Endometrium (tissue), 2 donors: ENCODE measurements at regions not wholly inside any gene's neighbourhood (a gene's known extent, or its start where the extent isn't known, plus 50 kb on each side); places are given as distances from the start of the nearest gene placed in this dataset.

Experiments
- FAIRE-seq: peaks from 2 replicates; lab custom pipeline; 2012; peaks lifted over from hg19 to GRCh38; lab: Jason Lieb, UNC
- donor health status: control.
- donor health status: control.

DNA sequence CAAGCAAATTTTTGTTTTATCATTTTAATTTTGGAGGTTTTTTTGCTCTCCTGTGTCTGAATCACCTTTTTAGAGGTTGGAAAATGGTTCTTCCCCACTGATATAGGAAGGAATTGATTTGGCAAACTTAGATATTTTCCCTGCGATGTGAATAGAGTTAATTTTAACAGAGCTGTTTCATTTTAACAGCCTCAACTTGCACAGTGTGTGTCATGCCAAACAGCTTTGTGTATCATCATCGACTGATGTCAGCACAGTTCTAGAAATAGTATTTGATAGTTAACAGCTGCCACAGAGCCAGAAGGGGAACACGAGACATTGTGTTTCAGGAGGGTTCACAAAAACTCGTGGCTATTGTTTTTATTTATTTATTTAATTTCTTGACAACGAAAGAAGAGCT, 243.1 kb upstream of the FOXN3 start:
- no peak for FAIRE-seq

DNA sequence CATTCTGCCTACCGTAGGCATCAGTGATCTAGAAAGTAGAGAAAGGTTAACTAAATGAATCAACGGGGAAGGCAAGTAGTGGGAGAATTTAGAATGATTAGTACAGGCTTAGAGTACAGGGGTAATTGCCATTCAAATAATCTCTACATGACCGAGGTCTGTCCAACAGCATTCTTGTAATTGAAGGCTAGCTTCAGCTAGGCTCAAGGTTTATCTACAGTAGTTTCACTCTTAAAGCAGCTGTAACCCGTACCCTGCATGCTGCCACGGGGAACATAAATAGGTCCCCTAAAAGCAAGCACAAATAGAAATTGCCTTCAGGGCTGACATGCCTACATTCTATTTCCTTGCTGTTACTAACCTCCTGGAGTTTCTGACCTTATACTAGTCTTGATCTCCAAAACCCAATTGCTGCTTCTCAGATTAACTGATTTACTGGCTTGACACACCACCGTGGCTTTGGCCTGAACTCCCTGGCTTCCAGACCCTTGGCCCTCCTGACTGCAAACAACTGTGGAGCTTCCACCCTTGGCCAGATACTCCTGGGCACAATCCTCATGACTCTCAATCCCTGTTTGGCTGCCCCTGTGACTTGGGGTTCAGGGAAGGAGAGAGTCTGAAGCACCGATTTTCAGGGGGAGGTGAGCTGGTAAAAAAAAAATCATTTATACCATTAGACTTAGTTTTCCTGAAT, 242.1 kb upstream of the FOXN3 start:
- FAIRE-seq, result no peak

DNA sequence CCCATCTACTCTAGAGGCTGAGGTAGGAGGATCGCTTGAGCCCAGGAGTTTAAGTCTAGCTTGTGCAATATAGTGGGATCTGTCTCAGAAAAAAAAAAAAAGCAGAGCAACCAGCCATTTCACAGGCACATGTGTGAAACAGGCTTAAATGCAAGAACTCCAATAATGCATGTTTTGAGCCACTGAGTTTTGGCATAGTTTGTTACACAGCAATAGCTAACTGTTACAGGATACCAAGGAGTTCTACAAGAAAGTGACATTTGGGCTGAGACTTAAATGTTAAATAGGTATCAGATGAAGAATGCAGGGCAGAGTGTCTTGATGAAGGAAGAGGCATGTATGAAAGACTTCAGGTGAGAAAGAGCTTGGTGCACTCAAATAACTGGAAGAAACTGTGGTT, 240.0 kb upstream of the FOXN3 start:
- FAIRE-seq, result no peak

DNA sequence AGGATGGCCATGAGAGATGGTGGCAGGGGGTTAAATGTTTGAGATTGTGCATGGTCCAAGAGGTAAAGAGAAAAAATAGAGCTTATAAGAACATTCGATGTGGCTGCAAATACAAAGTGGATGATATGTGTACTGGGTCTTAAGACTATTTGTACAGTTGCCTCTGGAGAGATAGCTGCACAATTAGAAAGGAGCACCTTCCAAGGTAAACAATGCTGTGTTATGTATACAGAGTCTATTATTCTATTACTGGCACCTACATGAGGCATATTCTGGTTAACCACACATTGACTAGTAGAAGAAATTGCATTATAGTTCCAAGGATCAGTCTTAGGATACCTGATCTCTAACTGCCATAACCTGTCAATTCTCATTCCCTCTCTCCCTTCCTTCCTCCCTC, 238.0 kb upstream of the FOXN3 start:
- FAIRE-seq, result no peak

DNA sequence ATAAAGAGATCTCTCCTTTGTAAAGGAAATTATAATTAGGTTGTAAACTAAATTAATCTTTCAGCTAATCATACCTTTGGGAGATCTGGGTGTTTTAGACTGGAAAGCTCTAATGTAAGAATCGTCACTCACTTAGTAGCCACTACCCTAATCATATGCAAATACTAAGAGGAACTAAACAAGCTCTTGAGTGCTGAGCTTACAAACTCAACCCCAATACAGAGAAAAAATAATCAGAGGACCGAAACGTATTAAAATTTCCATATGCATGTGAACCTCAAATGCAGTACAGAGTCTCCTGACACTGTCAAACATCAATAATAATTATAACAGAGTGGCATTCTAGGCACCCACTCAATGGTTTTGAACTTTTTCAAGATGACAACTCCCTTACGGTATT, 235.3 kb upstream of the FOXN3 start:
- FAIRE-seq, result no peak

DNA sequence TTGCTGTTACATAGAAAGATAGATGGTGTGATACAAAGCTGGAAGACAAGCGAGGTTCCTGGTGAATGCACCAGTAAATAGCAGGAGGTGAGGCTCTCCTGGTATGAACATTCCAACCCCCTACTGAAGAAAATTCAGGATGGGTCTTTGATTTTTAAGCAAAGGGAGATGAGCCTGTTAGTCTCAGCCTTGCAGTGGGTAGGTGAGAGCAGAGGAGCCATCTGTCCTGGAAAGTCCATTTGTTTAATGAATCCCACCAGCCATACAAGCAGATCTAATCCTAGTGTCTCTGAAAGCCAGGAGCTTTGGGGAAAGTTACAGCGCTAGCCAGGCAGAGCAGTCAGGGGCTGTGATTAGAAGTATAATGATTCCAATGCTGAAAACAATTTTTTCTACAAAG, 234.8 kb upstream of the FOXN3 start:
- FAIRE-seq, result no peak

DNA sequence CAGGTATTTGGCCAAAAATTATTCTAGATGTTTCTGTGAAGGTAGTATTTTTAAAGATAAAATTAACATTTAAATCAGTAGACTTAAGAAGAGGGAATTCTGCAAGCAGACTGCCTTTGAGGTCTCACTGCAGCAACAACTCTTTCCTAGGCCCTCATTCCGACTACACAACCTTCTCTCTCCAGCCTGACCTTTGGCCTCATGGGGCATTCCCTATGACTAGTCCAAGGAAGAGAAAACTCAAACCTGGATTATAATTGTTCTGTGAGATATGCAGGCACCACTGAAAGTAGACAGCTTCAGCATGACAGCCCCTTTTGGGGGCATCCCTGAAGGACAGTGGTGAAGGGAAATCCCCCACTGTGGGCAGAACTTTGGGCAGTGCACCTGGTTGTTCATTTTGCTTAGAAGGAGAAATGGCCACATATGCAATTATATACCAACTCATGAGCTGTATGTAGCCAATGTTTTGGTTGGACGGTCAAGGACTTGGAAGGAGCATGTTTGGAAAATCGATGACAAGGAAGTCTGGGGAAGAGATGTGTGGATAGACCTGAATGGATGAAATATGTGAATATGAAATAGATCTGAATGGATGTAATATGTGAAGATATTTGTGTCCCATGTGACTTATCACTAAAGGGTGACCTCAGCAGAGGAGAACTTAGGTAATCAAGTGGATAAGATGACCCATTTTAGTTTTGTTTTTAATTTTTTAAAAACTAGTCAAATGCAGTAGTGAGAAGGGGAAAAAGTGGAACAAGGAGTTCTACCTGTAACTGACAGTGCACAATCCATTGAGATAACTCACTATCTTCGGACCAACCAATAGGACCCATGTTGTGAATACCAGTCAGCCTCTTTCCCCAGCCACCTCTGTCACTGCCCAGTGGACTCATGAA, 233.3 kb upstream of the FOXN3 start:
- no peak for FAIRE-seq

DNA sequence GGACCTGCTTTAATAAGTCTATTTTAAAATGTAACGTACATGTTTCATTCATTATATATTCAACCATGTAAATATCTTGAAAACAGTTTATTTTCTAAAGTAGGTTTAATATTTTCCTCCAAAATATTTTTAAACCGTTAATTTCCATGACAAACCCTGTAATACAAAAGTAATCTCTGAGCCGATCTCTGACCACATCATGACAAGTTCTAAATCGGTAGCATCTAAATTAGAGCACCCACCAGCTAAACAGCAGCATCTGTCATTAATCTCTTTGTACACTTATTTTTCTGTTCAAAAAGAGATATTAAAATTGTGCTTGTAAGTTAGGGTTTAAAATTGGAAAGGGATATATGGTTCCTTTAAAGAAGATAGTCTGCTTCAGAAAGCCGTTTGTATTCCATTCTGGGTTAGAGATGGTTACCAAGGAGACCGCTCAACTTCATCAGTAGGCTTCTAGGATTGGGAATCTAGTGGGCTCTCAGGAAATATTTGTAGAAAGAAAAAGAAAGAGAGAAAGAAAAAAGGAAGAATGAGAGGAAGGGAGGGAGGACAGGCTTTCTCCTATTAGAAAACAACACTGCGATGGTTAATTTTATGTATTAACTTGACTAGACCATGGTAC, 232.5 kb upstream of the FOXN3 start:
- no peak for FAIRE-seq

DNA sequence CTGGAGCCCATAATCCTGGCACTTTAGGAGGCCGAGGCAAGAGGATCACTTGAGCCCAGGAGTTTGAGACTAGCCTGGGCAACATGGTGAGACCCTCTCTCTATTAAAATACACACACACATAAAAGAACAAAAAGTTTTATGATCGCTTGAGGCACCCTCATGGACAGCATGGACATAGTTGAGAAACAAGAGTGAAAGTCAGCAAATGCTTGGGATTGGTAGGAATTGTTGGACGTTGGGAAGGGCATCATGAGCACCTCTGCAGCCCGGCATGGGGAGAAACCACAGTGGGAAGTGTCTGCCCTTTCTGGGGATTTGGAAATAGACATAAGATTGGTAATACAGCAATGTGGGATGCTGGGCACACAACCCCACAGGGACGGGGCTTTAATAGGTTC, 231.9 kb upstream of the FOXN3 start:
- no peak for FAIRE-seq

DNA sequence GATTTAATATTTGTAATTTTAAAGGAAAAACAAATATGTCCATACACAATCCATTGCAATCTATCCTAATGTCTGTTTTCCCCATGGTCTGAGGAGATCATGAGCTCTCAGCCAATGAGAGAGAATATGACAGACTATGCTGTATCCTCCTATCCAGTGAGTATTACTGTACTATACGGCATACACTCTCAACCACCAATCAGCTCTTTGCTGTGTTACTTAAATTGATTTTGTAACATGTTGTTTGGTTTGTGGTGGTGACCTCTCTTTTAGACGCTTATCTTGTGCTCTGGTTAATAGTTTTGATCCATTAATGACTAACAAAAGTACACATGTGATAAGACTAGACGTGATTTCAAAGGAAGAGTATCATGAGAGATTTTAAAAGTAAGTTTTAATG, 231.5 kb upstream of the FOXN3 start:
- no peak for FAIRE-seq

DNA sequence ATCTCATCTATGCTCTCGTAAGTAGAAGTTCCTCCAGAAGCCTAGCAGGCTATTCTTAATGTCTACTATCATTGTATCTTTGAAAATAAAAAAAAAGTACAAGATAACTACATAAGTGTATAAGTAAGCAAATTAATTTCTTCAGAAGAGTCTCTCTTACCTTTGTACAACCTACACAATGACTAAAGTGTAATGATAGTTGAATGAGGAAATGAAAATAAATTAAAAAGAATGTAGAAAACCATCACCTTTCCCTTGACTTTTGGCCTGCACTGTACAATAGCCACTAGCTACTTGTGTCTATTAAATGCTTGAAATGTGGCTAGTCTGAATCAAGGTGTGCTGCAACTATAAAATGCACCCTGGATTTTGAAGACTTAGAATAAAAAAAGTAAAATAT, 229.9 kb upstream of the FOXN3 start:
- FAIRE-seq, result no peak

DNA sequence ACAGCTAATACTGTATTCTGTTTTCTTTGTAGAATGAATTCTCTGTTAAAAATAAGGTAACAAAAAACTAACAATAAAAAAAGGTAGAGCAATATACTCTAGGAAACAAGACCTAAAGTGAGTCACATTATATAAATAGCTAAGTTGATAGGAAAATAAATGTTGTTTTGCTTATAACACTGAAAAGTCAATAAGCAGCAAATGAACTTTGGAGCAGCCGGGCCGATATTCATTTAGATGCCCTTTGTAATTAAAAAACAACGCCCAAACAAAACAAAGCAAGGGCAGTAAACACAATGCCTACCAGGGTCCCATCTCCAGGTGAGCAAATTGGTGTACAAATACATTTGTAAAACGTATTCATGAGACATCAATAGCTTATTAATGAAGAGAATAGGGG, 227.6 kb upstream of the FOXN3 start:
- no peak for FAIRE-seq

DNA sequence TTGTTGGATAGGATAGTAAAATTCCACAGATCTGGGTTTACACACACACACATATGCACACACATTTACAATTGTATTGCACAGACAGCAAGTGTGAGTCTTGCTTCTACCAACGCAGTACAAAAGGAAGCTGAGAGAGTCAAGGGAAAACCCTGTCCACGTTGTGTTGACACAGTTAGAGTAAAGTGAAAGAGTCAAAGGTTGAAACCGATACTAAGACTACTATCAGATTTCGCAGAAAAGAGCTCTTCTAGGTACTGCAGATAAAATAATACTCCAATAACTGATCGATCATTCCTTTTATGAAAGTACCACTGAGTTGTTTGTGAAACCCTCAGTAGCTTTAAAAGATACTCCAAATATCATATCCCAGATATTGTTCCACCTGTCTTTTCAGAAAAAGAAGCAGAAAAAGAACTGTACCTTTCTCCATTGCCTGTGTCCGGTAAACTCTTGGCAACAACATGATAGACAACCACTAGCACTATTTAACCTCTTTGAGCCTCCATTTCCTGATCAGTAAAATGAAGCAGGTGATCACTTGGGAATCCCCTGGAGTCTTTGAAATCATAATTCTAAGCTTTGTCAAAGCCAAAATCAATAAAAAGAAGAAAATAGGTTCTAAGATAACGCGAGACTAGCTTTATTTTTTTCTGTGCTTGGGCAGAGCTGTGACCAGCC, 224.6 kb upstream of the FOXN3 start:
- no peak for FAIRE-seq

DNA sequence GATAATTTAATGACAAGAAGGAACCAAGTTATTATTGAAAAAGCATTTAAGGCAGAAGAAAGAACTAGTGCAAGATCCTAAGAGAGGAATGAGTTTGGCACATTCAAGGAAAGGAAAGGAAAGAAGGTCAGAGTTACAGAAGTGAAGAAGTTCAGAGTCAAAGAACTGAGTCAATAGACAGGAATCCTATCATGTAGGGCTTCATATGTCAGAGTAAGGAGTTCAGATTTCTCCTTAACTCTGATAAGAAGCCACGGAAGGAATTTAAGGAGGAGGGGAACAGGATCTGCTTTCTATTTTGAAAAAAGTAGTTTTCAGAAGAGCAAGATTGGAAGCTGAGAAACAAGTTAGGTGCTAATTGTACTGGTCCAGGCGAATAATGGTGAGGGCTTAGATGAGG, 223.1 kb upstream of the FOXN3 start:
- FAIRE-seq, result no peak

DNA sequence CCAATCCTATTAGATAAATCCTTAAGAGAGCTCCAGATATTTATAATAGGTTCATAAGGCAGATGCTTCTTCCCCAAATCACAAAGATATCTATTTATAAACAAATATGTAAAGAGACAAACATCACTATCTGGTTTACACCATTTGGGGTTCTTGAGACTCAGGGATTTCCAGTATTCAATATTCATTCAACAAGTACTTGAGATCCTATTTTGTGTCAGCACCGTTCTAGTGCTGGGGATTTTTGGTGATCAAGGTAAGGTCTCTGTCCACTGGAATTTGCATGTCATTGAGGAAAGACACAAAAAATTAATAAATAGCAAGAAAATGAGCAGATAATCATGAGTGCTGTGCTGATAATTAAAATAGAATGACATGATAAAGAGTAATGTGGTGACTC, 222.7 kb upstream of the FOXN3 start:
- FAIRE-seq, result no peak

DNA sequence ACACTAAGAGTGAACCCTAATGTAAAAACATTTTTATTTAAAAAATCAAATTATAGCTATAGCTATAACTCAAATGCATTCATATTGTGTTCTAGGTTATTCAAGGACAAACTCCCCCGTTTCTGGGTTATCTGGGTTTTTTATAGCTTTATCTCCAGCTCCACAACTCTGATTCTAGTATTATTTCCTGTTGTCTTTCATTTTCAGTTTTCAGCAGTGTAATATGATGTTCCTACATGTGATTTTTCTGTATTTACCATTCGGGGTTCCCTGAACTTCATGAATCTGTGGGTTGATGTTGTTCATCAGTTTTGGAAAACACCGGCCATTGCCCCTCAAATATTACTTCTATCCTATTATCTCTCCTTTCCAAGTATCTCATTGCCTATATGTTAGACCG, 221.9 kb upstream of the FOXN3 start:
- no peak for FAIRE-seq

DNA sequence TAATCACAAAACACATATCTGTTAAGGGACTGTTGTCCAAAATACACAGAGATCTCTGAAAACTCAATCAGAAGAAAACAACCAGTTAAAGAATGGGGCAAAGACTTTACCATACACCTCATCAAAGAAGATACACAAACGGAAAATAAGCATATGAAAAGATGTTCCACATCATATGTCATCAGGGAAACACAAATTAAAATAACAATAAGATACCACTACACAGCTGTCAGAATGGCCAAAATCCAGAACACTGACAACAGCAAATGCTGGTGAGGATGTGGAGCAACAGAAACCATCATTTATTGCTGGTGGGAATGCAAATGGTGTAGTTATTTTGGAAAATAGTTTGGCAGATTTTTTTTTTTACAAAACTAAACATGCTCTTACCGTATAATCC, 220.5 kb upstream of the FOXN3 start:
- no peak for FAIRE-seq

DNA sequence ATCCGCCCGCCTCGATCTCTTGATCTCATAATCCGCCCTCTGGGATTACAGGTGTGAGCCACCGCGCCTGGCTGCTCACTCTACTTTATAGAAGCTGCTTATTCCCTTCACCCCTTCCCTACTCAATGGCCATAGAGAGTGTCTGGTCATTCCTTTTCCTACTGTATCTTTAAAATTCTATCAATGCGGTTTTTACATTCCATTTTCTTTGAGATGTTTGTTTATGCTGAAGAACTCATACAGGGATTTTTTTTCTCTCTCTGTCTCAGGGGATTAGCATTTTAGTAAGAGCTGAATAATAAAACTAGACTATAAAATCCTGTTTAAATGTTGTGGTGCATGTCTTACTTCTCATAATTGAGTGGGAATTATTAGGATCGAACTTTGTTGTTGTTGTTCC, 218.6 kb upstream of the FOXN3 start:
- FAIRE-seq, result no peak

DNA sequence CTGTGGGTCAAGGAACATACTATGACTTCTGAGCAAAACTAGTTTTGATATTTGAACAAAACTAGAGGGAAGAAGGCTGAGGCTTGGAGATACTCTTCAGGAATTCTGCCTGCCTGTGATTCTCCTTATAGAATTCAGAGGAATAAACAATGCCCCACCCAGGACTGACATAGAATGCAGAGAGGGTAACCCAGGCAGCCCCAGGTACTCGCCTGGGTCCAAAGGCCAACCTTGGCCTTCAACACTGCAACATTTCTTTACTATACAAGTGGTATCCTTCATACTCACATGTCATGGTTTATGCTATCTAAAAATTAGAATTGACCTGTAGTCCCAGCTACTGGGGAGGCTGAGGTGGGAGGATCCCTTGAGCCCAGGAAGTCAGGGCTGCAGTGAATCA, 217.0 kb upstream of the FOXN3 start:
- FAIRE-seq, result no peak

DNA sequence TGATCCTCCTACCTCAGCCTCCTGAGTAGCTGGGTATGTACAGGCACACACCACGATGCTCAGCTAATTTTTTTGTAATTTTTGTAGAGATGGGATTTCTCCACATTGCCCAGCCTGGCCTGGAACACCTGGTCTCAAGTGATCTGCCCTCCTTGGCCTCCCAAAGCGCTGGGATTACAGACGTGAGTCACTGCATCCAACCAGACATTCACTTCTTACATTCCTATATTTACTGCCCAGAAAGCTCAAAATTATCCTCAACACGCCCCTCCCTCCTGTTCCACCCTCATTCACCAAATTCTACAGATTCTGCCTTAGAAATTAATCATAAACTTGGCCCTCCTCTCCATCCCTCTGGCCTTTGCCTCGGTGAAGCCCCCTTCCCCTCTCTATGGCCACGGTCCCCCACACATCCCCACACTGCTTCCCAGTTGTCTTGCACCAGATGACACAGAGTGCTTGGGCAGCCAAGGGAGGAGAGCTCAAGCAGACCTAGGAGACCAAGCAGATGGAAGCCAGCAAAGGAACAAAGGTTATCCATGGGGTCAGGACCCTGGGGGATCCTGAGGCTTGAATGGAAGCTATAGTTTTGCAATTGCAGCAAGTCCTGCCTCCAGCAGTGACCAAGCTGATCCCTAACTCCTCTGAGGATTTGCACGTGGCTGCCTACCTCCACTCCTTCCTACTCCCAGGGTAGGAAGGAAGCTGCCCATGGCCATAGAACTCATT, 213.2 kb upstream of the FOXN3 start:
- no peak for FAIRE-seq

DNA sequence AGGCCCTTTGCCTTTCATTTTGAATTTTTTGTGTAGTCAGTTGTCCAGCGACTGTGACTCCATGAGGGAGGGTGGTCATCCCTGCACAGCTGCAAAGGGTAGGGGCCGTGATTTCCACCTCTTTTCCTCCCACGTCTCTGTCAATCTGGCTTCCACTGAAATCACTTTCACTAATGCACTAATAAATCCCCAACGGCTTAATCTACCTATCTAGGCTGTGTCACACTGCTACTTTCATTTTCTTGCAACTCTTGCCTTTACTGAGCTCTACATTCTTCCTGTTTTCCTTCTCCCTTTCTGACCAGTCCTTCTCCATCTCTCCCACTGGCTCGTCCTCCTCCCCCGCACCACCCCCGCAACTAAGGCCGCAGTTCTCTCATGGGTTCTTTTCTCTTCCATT, 212.3 kb upstream of the FOXN3 start:
- no peak for FAIRE-seq

DNA sequence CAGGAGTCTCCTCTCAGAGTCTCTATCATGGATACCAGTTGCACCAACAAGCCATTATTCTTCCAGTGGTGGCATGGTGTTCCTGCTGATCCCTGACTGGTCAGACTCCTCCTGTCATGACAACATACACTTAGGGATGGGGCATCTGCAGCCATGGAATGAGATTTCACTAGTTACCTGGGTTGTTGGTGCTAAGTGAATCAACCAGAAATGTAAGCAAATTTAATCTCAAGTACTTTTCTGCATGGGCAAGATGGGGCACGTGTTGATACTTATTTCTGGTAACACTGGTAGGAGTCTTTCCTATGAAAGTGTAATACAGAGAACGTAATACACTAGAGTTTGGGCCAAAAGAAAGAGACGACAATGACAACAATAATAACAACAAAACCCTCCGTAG, 211.5 kb upstream of the FOXN3 start:
- FAIRE-seq, result no peak
